ENCODE measurements at regions not wholly inside any gene's neighbourhood (a gene's known extent, or its start where the extent isn't known, plus 50 kb on each side); places are given as distances from the start of the nearest gene placed in this dataset.

DNA sequence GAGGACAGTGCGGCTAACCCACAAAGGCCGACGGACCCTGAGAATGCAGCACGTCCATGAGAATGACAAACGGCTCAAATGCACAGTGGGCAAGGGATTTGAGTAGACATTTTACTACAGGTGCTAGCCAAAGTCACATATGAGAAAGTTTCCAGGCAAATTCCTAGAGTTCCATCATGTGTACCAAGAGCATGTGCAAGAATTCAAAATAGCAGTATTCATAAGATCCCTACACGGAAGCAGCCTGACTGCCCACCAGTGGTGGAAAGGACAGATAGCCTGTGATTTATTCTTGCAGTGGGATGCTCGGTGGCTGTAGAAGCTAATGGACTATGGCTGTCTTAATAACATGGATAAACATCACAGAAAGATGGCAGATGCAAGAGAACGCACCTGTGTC is 68.0 kb downstream of the RGS12 start:
- no peaks in the 10 kb centered on the region for H3K9me3 Mint-ChIP-seq
- H3K4me1 Mint-ChIP-seq (ENCODE audit: low read depth), result peaks cover 8% of the 10 kb centered on the region
- H3K27ac Mint-ChIP-seq, result no peak overlapping the region
- no peak overlapping the region for H3K4me3 Mint-ChIP-seq
- no peak for DNase-seq
- H3K27me3 Mint-ChIP-seq, result no peaks in the 10 kb centered on the region
- H3K36me3 Mint-ChIP-seq (ENCODE audit: low read depth), result no peaks in the 10 kb centered on the region

DNA sequence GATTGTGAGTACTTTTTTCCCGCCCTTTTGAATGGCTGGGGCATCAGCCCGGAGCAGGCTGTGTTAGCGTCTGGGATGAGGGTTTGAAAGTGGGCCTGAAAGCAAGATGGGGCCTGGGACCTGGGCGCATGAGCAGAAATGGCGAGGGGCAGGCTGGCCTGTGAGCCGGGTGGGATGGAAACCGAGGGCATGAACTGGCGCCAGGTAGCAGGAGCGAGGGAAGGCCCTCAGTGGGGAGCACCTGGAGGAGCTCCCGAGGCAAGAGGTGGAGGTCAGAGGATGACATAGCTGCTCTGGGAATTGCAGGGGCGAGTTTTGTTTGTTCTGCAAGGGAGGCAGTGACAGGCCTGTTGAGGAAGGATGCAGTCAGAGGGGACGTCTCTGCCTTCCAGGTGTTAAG is 68.6 kb downstream of the RGS12 start:
- no peaks in the 10 kb centered on the region for H3K36me3 Mint-ChIP-seq (ENCODE audit: low read depth)
- H3K27ac Mint-ChIP-seq, result no peak overlapping the region
- no peak for DNase-seq
- H3K4me1 Mint-ChIP-seq (ENCODE audit: low read depth), result peaks cover 8% of the 10 kb centered on the region
- H3K4me3 Mint-ChIP-seq, result no peak overlapping the region
- no peaks in the 10 kb centered on the region for H3K27me3 Mint-ChIP-seq
- H3K9me3 Mint-ChIP-seq, result no peaks in the 10 kb centered on the region

GRCh38 chr4:3361896-3362295 is 69.1 kb downstream of the RGS12 start:
- Mint-ChIP-seq H3K4me1 (ENCODE audit: low read depth) (peaks cover 8% of the 10 kb centered on the region), H3K4me3 (no peak overlapping the region), H3K9me3 (no peaks in the 10 kb centered on the region), H3K36me3 (ENCODE audit: low read depth) (no peaks in the 10 kb centered on the region), H3K27ac (no peak overlapping the region), H3K27me3 (no peaks in the 10 kb centered on the region)
- DNase-seq, result no peak

DNA sequence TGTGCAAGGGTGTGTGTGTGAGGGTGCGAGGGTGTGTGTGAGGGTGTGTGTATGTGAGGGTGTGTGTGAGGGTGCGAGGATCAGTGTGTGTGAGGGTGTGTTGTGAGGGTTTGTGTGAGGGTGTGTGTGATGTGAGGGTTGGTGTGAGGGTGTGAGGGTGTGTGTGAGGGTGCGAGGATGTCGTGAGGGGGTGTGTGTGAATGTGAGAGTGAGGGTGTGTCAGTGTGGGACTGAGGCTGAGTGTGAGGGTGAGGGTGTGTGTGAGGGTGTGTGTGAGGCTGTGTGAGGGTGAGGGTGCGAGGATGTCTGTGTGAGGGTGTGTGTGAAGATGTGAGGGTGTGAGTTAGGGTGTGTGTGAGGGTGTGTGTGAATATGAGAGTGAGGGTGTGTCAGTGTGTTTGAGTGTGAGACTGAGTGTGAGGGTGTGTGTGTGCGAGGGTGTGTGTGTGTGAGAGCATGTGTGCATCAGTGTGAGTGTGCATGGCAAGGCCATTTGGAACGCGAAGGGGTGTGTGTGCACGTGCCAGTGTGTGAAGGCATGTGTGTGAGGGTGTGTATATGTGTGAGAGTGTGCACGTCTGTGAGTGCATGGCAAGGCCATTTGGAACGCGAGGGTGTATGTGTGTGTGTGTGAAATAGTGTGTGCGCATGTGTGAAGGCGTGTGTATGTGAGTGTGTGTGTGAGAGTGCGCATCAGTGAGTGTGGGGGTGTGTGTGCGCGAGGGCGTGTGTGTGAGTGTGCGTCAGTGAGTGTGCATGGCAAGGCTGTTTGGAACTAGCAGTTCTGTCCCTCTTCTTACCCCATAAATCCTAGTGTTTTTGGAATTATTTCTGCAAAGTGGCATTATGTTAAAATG is 69.8 kb downstream of the RGS12 start:
- Mint-ChIP-seq H3K4me1 (ENCODE audit: low read depth) (peaks cover 8% of the 10 kb centered on the region), H3K36me3 (ENCODE audit: low read depth) (no peaks in the 10 kb centered on the region), H3K27me3 (no peaks in the 10 kb centered on the region), H3K9me3 (no peaks in the 10 kb centered on the region), H3K27ac (no peak overlapping the region), H3K4me3 (no peak overlapping the region)
- no peak for DNase-seq

DNA sequence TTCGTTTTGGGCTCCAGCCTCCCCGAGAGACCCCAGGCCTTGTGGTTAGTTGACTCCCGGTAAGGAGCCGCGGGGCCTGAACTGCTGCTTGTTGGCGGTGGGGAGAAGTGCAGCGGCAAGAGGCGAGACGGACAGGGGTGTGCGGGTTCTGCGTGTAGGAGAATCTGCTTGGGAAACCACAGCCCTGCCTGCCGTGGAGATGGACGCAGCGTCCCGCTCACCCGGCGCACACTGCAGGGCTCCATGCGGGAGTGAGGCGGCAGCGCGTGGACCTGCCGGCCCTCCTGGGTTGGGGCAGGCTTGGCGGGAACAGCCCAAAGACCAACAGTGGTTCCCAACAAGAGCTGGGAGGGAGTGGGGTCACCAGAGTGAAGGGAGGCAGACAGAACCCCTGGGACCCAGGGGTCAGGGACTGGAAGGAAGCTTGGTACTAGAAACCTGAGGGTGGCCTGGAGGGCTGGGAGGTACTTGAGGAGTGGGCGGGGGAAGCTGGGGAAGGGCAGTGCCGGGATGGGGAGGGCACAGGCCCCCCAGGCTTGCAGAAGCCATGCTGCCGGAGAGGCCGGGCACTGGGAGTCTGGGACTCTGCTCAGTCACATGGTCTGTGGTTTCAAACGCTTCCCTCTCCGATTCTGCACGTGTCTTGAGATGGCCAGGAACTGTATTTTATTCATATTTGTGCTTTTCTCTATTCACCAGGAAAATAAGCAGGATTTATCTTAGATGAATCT is 70.8 kb downstream of the RGS12 start:
- Mint-ChIP-seq H3K27ac (no peak overlapping the region), H3K4me1 (ENCODE audit: low read depth) (peaks cover 2% of the 10 kb centered on the region), H3K9me3 (no peaks in the 10 kb centered on the region), H3K36me3 (ENCODE audit: low read depth) (no peaks in the 10 kb centered on the region), H3K4me3 (no peak overlapping the region), H3K27me3 (no peaks in the 10 kb centered on the region)
- DNase-seq, result no peak

GRCh38 chr4:3364199-3364598 is 71.4 kb downstream of the RGS12 start:
- Mint-ChIP-seq H3K27me3 (no peaks in the 10 kb centered on the region), H3K36me3 (ENCODE audit: low read depth) (no peaks in the 10 kb centered on the region), H3K9me3 (no peaks in the 10 kb centered on the region), H3K27ac (no peak overlapping the region), H3K4me3 (no peak overlapping the region), H3K4me1 (ENCODE audit: low read depth) (peaks cover 8% of the 10 kb centered on the region)
- no peak for DNase-seq

- Mint-ChIP-seq H3K4me1 (ENCODE audit: low read depth) (peaks cover 14% of the 10 kb centered on the region), H3K36me3 (ENCODE audit: low read depth) (no peaks in the 10 kb centered on the region), H3K4me3 (no peak overlapping the region), H3K27ac (no peak overlapping the region), H3K9me3 (no peaks in the 10 kb centered on the region), H3K27me3 (peaks cover 4% of the 10 kb centered on the region)
- no peak for DNase-seq
These were observed 72.0 kb downstream of the RGS12 start for GRCh38 chr4:3364634-3365314.

- Mint-ChIP-seq H3K9me3 (no peaks in the 10 kb centered on the region), H3K4me3 (no peak overlapping the region), H3K27ac (no peak overlapping the region), H3K4me1 (ENCODE audit: low read depth) (peaks cover 19% of the 10 kb centered on the region), H3K36me3 (ENCODE audit: low read depth) (no peaks in the 10 kb centered on the region), H3K27me3 (peaks cover 9% of the 10 kb centered on the region)
- no peak for DNase-seq
These were observed 72.5 kb downstream of the RGS12 start for GRCh38 chr4:3365326-3365725.

- Mint-ChIP-seq H3K36me3 (ENCODE audit: low read depth) (no peaks in the 10 kb centered on the region), H3K27me3 (peaks cover 13% of the 10 kb centered on the region), H3K4me1 (ENCODE audit: low read depth) (peaks cover 24% of the 10 kb centered on the region), H3K9me3 (no peaks in the 10 kb centered on the region), H3K27ac (no peak overlapping the region), H3K4me3 (no peak overlapping the region)
- no peak for DNase-seq
These were observed 73.3 kb downstream of the RGS12 start for GRCh38 chr4:3365871-3366842.

DNA sequence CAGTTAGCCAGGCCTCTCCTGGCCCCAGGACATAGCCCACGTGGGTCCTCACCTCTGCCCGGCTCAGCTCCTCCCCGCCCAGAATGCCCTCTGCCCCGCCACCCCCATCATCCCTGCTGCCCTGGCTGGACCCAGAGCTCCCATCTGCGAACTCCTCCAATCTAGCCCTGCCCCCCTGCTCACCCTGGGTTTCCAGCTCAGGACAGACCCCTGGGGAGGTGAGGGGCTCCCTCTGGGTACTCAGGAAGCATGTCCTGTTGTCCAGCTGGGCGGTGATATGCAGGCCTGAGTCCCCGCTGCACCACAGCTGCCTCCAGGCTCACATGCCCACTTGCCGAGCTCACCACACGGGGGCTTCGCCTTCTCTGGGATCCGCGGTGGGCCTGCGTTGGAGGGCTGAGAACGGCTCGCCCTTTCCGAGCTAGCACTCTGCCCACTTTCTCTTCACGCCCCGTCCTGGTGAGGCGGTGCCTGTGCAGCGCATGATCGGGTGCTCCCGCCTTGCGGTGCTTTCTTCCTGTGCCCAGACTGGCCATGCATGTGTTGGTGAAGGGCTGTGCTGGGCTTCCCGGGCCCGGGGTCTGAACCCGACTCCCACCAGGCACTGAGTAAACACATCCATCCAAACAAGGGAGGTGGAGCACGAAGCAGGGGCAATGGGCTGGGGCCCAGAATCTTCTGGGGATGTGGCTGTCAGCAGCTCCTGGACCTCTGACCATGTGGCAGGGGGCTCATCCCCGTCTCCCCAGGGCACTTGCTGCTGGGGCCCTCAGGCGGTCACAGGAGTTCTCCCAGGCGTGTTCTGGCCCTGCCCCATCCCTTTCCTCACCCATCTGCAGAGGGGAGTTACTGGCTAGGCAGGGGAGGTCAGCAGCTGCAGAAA is 74.3 kb downstream of the RGS12 start:
- H3K4me3 Mint-ChIP-seq, result no peak overlapping the region
- peaks cover 28% of the 10 kb centered on the region for H3K4me1 Mint-ChIP-seq (ENCODE audit: low read depth)
- no peaks in the 10 kb centered on the region for H3K36me3 Mint-ChIP-seq (ENCODE audit: low read depth)
- H3K27me3 Mint-ChIP-seq, result peaks cover 18% of the 10 kb centered on the region
- no peak for DNase-seq
- no peak overlapping the region for H3K27ac Mint-ChIP-seq
- H3K9me3 Mint-ChIP-seq, result no peaks in the 10 kb centered on the region

- peaks cover 18% of the 10 kb centered on the region for H3K27me3 Mint-ChIP-seq
- no peak overlapping the region for H3K4me3 Mint-ChIP-seq
- no peaks in the 10 kb centered on the region for H3K36me3 Mint-ChIP-seq (ENCODE audit: low read depth)
- no peak for DNase-seq
- no peaks in the 10 kb centered on the region for H3K9me3 Mint-ChIP-seq
- peaks cover 26% of the 10 kb centered on the region for H3K4me1 Mint-ChIP-seq (ENCODE audit: low read depth)
- no peak overlapping the region for H3K27ac Mint-ChIP-seq
These were observed 73.9 kb upstream of the HGFAC start for GRCh38 chr4:3367866-3368265.

DNA sequence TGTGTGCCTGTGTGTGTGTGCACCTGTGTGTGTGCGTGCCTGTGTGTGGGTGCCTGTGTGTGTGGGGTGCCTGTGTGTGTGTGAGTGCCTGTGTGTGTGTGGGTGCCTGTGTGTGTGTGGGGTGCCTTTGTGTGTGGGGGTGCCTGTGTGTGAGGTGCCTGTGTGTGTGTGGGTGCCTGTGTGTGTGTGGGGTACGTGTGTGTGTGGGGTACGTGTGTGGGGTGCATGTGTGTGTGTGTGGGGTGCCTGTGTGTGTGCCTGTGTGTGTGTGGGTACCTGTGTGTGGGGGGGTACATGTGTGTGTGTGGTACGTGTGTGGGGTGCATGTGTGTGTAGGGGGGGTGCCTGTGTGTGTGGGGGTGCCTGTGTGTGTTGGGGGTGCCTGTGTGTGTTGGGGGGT is 73.4 kb upstream of the HGFAC start:
- no peaks in the 10 kb centered on the region for H3K9me3 Mint-ChIP-seq
- no peaks in the 10 kb centered on the region for H3K36me3 Mint-ChIP-seq (ENCODE audit: low read depth)
- H3K4me3 Mint-ChIP-seq, result no peak overlapping the region
- H3K4me1 Mint-ChIP-seq (ENCODE audit: low read depth), result peaks cover 26% of the 10 kb centered on the region
- peaks cover 18% of the 10 kb centered on the region for H3K27me3 Mint-ChIP-seq
- DNase-seq, result no peak
- no peak overlapping the region for H3K27ac Mint-ChIP-seq
